ENCODE measurements at regions not wholly inside any gene's neighbourhood (a gene's known extent, or its start where the extent isn't known, plus 50 kb on each side); places are given as distances from the start of the nearest gene placed in this dataset.

- no peak for DNase-seq
These were observed 115.5 kb upstream of the AFDN start for GRCh38 chr6:167711211-167711610.

DNA sequence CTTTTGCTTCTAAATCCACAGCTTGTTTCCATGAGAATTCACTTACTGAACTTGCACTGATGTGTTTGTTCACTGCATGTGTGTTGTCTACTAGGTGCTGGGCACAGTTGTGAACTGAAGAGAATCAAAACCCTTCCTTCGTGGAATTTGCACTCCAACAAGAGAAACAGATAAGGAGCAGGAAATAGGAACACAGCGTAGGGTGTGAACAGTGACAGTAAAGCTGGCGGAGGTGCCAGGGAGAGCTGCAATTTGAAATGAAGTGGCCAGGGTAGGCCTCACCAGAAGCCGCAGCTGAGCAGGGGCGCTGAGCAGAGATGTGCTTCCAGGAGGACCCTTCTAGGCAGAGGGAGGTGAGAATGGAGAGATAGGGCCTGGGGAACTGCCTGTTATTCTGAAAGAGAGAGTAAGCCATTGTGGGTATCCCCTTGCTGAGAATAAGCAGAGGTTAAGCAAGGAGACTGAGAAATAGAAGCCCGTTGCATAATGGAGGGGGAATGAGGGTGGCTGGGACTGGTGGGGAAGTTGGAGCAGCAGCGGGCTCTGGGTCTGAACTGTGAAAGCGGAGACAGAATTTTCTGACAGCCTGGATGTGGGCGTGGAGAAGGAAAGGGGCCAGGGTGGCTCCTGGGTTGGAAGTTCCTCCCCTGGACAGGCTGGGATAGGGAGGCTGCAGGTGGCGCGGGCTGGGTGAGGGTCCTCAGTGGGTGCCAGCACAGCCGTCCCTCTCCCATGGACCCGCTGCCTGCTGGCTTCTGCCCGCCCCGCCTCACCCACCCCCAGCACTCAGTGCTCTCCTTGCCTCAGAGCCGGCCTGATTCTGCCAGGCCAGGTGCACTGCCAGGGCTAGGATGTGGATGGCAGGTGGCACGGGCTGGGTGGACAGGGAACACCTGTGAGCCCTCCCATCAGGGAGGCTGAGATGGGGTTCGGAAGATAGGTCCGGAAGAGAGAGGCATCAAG is 114.7 kb upstream of the AFDN start:
- no peak for DNase-seq

DNA sequence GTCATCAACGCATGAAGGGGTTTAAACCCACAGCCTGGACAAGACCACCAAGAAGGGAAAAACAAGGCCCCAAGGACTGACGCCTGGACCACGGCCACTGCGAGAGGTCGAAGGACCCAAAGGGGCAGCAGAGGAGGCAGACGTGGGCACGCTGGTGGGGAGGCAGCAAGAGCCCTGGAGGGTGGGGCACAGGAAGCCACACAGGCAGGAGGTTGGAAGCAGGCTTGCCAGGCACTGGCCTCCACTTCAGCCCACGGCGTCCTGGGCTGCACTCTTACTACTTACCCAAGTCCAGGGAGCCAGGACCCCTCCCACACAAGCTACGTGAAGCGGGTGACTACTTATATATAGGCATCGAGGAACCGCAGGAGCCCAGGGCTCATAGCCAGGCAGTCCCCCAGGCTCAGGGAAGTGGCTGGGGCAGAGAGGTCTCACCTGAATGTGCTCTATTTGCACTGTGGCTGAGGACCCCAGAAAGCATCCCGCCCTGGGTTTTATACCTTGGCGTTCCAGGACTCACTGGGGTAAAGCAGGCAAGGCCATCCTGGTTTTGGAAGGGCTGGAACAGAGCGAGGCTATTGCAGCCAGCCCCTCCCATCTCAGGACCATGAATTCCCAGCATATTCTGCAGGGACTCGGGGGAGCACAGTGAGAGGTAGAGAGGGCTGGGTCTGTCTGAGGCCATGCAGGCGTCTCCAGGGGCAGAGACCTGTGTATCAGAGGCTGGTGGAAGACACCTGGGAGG is 113.8 kb upstream of the AFDN start:
- no peak for DNase-seq

- no peak for DNase-seq
These were observed 112.6 kb upstream of the AFDN start for GRCh38 chr6:167714152-167714551.

- no peak for DNase-seq
These were observed 109.3 kb upstream of the AFDN start for GRCh38 chr6:167717455-167717854.

GRCh38 chr6:167717867-167718266 is 108.8 kb upstream of the AFDN start:
- no peak for DNase-seq

DNA sequence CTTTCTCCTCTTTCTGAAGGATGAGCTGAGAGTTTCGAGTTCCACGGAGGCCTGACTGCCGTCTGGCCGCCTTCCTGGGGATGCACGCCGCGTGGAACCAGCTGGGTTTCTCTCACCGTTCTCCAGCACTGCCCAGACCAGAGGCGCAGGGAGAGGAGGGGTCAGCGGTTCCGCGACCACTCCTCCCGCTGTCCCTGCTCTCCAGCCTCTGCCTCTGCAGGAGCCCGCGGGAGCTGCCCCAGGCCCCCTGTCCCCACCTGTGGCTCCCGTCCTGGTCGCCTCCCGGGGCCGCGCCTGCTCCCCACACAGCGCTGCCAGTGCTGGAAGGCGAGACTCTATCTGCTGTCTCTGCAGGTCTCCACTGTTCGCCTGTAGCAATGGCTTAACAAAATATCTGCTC is 106.8 kb upstream of the AFDN start:
- no peak for DNase-seq

- DNase-seq: no peak
These were observed 106.0 kb upstream of the AFDN start for GRCh38 chr6:167720456-167721285.

DNA sequence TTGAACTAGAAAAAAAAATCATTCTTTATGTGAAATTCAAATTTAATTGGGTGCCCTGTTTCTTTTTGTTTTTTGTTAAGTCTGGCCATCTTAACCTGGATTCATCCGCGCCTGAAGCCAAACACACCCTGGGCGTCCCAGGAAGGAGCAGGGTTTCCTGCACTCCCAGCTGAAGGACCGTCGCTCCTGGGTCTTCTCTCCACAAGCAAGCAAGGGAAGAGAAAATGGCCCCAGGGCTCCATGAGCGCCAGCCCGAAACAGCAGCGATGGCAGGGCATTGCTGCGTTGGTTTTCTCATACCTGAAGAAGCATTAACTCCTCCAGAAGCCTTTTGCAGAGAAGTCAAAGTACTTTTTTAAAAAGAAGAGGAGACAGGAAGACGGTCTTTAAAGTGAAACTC is 105.4 kb upstream of the AFDN start:
- no peak for DNase-seq

DNA sequence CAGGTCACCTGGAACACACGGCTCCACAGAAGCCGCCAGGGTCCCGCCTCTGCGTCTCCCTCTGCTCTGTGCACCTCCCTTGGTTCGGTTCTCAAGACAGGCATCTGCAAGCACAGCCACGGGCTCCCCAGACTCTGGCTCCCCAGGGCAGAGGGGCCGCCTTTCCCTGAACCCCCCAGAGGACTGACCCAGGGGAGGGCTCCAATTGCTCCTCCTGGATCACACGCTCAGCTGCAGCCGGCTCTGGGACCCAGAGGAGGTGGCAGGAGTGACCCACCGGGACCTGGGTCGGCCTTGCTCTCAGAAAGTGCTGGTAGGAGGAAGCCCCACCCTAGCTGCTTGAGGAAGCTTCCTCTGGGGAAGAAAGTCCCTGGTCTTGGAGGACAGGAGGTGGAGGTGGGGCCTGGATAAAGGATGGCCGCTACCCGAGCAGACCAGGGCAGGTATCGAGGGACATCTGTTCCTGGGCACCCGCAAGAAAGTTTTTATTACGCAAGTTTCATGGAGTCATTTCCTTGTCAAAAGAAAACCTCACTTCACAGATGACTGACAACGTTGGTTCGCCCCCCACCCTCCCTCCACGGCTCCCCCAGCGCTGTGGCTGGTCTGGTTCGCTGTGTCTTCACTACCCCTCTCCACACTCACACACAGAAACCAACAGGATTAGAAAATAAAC is 103.9 kb upstream of the AFDN start:
- DNase-seq: no peak

DNA sequence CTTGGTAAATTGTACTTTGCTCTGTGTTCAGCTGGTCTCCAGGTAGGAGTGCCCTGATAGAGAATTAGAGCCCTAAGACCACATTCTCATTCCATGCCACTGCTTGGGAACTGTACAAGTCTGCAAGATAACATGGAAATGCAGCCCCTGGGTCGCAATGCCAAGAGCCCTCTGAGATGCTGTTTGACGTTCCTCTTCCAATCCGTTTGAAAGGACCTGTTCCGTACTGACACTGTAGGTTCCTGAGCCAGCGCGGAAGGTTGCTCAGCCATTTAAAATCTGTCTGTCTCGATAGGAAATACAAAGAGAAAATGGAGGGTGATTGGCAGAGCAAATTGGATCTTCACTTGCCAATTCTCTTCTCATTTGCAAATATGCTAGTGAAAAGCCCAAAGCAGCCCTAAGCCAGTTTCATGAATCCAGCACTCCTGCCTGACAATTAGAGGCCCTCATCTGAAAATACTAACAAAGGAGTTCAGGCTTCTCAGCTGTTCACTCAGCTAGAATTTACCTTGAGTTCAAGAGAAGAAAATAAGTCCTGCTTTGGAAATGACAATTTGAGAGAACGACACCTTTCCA is 100.6 kb upstream of the AFDN start:
- DNase-seq: no peak

DNA sequence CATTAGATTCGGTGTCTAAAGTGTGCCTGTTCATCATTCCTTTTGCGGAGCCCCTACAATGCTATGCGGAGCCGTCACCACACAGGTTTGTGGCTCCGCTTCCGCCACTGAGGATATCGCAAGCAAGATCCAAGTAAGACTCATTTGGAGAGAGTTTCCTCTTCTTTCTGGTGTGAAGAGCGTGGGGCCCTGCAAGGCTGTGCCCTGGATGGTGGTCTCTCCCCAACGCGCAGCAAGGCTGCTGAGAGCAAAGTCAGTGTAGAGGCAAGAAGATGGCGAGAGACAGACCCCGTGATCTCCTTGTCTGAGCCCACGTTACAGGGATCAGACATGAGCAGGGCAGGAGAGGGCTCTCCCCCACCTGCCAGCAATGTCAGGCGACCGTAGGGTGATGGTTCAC is 96.3 kb upstream of the AFDN start:
- no peak for DNase-seq

DNA sequence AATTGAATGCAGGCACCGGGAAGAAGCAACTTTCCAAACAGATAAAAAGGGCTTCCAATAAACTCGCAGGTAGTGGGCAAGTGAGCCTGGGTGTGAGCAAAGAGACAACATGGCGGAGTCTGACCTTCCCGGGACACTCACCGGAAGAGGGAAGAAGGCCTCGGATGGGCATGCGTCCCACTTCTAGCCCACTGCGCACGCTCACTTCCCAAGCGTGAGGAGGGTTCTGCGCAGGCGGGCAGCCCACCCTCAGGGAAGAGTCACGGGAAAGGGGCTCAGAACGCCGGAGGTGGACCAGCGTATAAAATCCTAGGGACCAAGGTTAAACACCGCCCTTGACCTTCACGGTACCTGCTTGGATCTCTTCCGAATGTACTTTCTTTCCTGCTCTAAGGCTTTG is 95.5 kb upstream of the AFDN start:
- DNase-seq: no peak

DNA sequence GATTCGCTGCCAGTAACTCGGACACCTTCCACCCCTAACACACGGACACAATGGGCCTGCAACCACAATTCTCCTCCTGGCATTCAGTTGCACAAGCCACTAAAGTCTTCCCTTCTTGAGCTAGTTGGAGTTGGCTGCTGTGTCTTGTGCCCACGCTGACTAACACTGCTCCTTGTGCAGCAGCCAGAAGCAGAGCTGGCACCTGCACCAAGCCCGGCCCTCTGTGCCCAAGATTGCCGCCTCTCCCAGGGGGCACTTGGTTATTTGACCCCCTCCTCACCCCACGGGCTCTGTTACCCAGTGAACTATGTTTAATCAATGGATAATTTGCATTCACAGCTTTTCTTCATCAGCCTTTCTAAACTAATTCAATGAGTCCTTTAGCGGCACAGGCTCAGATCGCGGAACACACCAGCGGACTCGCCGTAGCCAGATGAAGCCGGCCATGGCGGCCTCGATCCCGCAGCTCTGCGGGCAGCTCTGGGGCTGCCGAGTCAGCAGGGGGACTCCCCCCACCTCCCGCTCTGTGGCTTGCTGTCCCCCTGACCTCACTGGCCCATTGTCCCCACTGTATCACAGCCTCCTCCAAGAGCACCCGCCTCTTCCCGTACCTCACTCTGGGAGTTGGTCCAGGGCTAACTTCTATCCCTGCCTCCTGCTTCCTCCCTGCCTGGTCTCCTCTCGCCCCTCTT is 94.8 kb upstream of the AFDN start:
- no peak for DNase-seq

DNA sequence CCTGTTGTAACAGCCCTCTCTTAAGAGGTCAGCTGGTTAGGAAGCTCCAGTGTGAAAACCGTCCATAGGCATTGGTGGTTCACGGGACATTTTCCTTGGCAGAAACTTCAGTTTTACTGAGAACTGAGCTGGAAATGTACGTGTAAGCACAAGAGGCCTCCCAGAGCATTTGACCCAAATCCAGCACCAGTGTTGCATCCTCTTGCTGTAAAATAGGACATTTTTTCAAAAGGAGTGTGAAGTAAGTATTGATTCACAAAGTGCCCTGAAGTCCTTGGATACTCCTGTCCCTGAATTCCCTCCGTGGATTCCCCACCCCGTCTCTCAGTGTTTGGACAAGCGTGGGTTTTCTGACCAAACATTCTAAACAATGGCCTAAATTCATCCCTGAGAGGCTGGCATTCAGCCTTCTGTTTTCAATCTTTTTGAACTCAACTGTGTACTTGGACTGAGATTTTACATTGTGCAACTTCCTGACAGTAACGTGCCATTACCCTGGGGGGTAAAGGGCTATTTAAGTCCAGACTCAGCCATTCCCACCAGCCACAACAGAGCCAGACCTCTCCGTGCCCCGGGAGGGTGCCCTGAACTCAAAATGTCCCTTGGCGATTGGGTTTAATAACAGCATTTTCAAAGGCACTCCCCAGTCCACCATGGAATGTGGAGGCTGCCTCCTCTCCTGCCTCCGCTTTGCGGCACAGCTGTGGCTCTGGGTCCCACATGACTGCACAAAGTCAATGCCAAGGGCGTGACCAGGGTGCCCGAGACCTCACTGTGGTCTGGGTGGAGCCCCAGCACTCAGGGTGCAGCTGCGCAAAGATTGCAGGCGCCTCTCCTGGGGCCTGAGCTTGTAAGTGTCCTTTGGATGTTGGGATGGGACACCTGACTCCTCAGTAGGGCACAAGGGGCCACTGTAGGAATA is 92.7 kb upstream of the AFDN start:
- no peak for DNase-seq

DNA sequence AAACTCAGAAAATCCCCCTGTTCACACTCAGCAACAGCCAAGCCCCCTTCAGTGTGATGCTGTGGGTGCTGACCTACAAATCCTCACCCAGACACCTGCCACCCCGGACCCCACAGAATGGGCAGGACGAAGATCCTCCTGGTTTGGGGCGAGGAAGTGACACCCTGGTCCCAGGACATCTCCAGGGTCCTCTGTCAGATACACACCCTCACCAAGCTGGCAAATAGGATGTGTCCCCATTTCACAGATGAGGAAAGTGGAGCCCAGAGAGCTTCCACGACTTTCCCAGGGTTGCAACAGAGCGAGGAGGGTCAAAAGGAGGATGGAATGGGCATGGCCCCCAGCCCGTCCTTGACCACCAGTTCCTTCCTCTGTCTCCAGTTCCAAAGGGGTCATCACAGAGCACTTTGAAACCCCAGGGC is 92.0 kb upstream of the AFDN start:
- no peak for DNase-seq

GRCh38 chr6:167735084-167735950 is 91.4 kb upstream of the AFDN start:
- no peak for DNase-seq

DNA sequence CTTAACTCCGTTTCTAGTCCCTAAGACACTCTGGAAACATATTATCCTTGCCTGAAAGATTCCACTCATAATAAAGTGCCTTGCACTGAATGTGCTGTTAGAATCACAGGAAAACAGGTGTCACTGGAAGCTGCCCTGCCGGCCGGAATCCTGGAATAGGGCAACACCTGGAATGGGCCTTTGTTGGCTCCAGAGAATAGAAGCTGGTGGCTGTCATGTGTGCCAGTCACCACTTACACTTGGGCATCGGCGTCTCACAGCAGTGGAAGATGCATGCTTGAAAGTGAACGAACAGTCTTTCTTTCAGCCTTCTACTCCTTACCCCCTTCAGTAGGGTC is 90.8 kb upstream of the AFDN start:
- no peak for DNase-seq

DNA sequence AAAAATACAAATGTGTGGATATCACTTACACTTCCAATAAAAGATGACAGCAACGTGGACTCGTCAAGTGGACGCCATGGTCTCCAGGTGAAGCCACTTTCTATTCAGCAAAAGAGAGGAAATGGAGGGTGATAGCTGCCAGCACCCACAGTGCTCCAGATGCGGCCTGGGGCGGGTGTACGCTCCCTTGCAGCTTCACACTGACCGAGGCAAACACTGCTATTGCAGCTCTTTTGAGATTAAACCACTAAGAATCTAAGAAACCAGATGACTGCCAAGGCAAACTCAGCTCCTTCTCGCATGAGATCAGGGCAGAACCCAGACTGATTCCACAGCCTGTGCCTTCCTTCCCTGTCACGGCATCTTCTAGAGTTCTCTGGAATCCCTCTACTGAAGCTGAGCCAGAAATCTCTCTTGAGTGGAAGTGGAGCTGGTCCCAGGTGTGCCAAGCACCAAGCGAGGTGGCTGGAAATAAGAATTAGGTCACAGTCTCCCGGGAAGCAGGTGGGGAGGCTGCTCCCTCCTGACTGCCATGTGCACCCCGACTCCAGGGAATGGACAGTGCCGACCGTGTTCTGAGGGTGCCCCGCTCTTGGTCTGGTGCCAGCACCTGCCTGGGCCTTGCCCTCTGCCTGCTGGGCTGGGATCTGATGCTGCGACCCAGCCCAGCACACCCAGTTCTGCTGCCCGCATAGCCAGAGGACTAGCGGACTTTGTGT is 90.1 kb upstream of the AFDN start:
- DNase-seq: no peak
